ENCODE measurements at regions not wholly inside any gene's neighbourhood (a gene's known extent, or its start where the extent isn't known, plus 50 kb on each side); places are given as distances from the start of the nearest gene placed in this dataset.

GRCh38 chr5:2003690-2004365 is 121.1 kb upstream of the IRX4 start:
- no peak overlapping the region for H3K4me3 ChIP-seq
- intact Hi-C loops (cut with DNase I; ENCODE audit: low total_unique reads) = no loop called here
- DNase-seq (no peak), ATAC-seq (no peak)
- peaks cover under 1 to 12% (median 6%) of the 10 kb centered on the region in 3 donors for H3K27me3 ChIP-seq
- H3K9me3 ChIP-seq = no peaks in the 10 kb centered on the region
- H3K27ac ChIP-seq = no peak overlapping the region
- H3K36me3 ChIP-seq = no peaks in the 10 kb centered on the region
- in situ Hi-C loops (cut with MboI; ENCODE audit: low sequenced_read_pairs in 4 of 4) = no loop called here
- no peak for TF ChIP-seq POLR2A (IDR thresholded peaks at IDR 0.05)
- TF ChIP-seq CTCF (IDR thresholded peaks at IDR 0.05 in 4 of 5, conservative IDR thresholded peaks at IDR 0.05 in 1 of 5) = no peak
- H3K4me1 ChIP-seq = no peaks in the 10 kb centered on the region

- Histone ChIP-seq H3K4me3 (no peak overlapping the region), H3K27ac (no peak overlapping the region), H3K27me3 (peaks cover 0 to 9% (median 6%) of the 10 kb centered on the region in 3 donors), H3K9me3 (no peaks in the 10 kb centered on the region), H3K36me3 (no peaks in the 10 kb centered on the region), H3K4me1 (no peaks in the 10 kb centered on the region)
- intact Hi-C loops (cut with DNase I; ENCODE audit: low total_unique reads) (no loop called here), in situ Hi-C loops (cut with MboI; ENCODE audit: low sequenced_read_pairs in 4 of 4) (no loop called here)
- DNase-seq (no peak), ATAC-seq (no peak)
- TF ChIP-seq POLR2A (IDR thresholded peaks at IDR 0.05) = no peak
- no peak for TF ChIP-seq CTCF (IDR thresholded peaks at IDR 0.05 in 4 of 5, conservative IDR thresholded peaks at IDR 0.05 in 1 of 5)
Measured at GRCh38 chr5:2003206-2003605, 120.5 kb upstream of the IRX4 start.

GRCh38 chr5:2001300-2001699 is 118.6 kb upstream of the IRX4 start:
- TF ChIP-seq CTCF (IDR thresholded peaks at IDR 0.05 in 4 of 5, conservative IDR thresholded peaks at IDR 0.05 in 1 of 5) (no peak), POLR2A (IDR thresholded peaks at IDR 0.05) (no peak)
- Histone ChIP-seq H3K27ac (no peak overlapping the region), H3K36me3 (no peaks in the 10 kb centered on the region), H3K4me1 (no peaks in the 10 kb centered on the region), H3K4me3 (no peak overlapping the region), H3K27me3 (peaks cover 0 to 6% (median 0%) of the 10 kb centered on the region in 3 donors), H3K9me3 (no peaks in the 10 kb centered on the region)
- no peak for ATAC-seq
- no peak for DNase-seq
- in situ Hi-C loops (cut with MboI; ENCODE audit: low sequenced_read_pairs in 4 of 4) (no loop called here), intact Hi-C loops (cut with DNase I; ENCODE audit: low total_unique reads) (no loop called here)

- H3K9me3 ChIP-seq = no peaks in the 10 kb centered on the region
- no peaks in the 10 kb centered on the region for H3K36me3 ChIP-seq
- no peaks in the 10 kb centered on the region for H3K4me1 ChIP-seq
- H3K27ac ChIP-seq = no peak overlapping the region
- in situ Hi-C loops (cut with MboI; ENCODE audit: low sequenced_read_pairs in 4 of 4) = no loop called here
- H3K4me3 ChIP-seq = no peak overlapping the region
- DNase-seq (no peak), ATAC-seq (no peak)
- TF ChIP-seq CTCF (IDR thresholded peaks at IDR 0.05 in 4 of 5, conservative IDR thresholded peaks at IDR 0.05 in 1 of 5) = no peak
- TF ChIP-seq POLR2A (IDR thresholded peaks at IDR 0.05) = no peak
- intact Hi-C loops (cut with DNase I; ENCODE audit: low total_unique reads) = no loop called here
- H3K27me3 ChIP-seq = peaks cover 0 to 6% (median 0%) of the 10 kb centered on the region in 3 donors
Measured at GRCh38 chr5:2000591-2000990, 117.9 kb upstream of the IRX4 start.

- in situ Hi-C loops (cut with MboI; ENCODE audit: low sequenced_read_pairs in 4 of 4) = no loop called here
- ATAC-seq = no peak
- intact Hi-C loops (cut with DNase I; ENCODE audit: low total_unique reads) = no loop called here
Measured at GRCh38 chr5:1999794-2000193, 117.1 kb upstream of the IRX4 start.

More at GRCh38 chr5:1999794-2000193, 117.1 kb upstream of the IRX4 start:
- TF ChIP-seq CTCF (IDR thresholded peaks at IDR 0.05 in 4 of 5, conservative IDR thresholded peaks at IDR 0.05 in 1 of 5) = no peak
- no peak for TF ChIP-seq POLR2A (IDR thresholded peaks at IDR 0.05)
- Histone ChIP-seq H3K9me3 (no peaks in the 10 kb centered on the region), H3K4me1 (no peaks in the 10 kb centered on the region), H3K36me3 (no peaks in the 10 kb centered on the region), H3K27ac (no peak overlapping the region), H3K4me3 (no peak overlapping the region), H3K27me3 (peaks cover 0 to under 1% (median 0%) of the 10 kb centered on the region in 3 donors)
- DNase-seq = no peak
